Activated naive CD4-positive, alpha-beta T cell treated with Interleukin-2 at 50 U/mL for 16 hours (primary cell): ENCODE measurements at regions not wholly inside any gene's neighbourhood (a gene's known extent, or its start where the extent isn't known, plus 50 kb on each side); places are given as distances from the start of the nearest gene placed in this dataset.
"Not testable (repeated sequence)": the region's sequence is repeated elsewhere in the genome, so short reads cannot be mapped to it uniquely, and the experiment has no call there.

Source experiments
- DNase-seq: peaks from one replicate; pipeline ENCODE4 v3.0.0-alpha.2; 2020

DNA sequence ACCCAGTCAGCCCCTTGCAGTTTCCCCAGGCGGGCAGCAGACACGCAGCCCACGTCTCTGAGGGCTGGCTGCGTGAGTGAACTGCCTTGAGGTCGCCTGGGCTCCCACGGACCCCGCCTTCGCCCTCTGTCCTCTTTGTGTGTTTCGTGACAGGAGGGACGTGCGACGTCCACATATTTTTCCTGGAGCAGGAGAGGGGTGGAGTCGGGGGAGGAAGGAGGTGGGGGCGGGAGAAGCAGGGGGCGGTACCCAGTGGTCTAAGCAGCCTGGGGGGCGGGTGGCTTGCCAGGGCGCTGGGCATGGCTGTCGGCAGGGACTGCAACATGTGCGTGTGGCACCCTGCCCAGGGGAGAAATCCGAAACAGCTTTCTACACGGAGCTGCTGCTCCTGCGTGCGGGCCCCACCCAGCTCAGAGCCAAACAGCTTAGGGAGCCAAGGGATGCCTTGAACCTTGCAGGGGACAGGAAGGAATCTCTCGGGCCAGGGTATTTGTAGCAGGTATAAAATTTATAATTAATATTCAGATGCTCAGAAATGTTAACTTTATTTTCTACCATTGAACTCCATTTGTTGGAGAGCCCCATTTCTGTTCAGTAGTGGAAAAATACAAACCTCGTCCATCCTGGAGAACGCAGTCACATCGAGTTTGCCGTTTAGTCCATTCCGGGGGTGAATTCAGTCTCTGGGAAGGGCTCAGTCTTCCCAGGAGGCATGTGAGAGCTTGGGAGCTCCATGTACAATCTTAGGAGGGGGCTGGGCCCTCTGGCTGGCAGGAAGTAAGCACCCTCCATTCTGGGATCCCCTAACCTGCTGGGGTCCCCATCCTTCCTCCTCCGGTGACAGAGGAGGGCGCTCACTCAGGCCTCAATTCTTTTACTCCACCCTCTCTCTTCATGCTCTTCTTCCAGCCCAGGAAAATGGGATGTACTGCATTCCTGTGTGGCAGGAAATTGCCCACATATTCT, 79.1 kb upstream of the MEF2A start:
- no peak for DNase-seq

DNA sequence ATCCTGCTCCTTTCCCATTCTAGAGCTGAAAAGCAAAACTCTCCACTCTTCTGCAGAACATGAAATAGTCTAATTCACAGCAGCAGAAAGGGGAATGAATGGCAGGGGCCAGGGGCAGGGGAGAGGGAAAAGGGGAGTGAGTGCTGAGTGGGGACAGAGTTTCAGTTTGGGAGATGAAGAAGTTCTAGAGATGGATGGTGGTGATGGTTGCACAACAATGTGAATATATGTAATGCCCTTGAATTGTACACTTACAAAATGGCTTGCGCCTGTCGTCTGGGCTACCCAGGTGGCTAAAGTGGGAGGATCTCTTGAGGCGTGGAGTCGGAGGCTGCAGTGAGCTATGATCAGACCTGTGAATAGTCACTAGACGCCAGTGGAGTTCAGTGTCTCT, 78.5 kb upstream of the MEF2A start:
- no peak for DNase-seq

DNA sequence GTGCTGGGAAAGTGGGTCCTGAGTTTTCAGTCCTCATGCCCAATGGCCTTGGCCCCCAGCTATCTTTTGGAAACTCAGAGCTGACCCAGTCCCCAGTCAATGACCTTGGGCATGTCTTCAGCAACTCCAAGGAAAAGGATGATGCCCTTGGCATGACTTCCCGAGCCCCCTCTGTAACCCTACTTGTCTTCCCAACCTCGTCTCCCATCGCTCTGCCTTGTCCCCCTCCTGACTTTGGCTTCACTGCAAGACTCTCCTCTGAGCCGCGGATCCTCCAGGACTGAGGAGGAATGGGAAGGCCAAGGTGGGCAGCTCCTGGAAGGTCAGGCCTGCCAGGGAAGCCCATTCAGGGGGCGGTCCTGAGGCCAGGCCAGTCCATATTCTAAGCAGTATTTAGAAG, 73.5 kb upstream of the MEF2A start:
- DNase-seq = no peak

DNA sequence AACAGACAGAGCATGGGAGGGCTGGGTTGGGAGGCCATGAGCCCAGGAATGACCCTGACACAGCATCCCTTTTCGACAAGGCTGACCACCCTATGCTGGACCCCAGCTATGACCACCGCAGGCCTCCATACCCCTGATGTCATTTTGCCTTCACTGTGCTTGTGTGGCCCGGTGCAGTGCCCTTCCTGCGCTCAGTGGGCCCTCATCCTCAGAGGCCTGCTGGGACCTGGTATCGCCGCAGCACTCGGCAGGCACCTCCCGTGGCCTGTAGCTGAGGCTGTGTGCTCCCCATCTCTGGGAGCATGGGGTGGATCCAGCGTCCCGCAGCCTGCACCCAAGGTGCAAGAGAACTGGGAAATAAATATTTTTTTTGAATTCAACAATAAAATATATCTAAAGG, 73.1 kb upstream of the MEF2A start:
- no peak for DNase-seq

DNA sequence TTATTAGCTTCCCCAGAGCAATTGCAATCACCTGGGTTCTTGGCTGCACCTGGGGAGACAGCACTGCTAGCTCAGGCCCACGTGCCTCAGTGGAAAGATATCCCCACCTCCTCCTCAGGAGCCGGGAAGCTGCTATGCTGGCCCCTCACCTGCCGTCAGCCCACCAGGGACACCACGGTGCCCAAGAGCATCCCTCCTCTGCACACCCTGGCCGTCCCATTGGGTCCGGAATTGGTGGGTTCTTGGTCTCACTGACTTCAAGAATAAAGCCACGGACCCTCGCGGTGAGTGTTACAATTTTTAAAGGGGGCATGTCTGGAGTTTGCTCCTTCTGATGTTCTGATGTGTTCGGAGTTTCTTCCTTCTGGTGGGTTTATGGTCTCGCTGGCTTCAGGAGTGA, 72.3 kb upstream of the MEF2A start:
- DNase-seq = no peak

DNA sequence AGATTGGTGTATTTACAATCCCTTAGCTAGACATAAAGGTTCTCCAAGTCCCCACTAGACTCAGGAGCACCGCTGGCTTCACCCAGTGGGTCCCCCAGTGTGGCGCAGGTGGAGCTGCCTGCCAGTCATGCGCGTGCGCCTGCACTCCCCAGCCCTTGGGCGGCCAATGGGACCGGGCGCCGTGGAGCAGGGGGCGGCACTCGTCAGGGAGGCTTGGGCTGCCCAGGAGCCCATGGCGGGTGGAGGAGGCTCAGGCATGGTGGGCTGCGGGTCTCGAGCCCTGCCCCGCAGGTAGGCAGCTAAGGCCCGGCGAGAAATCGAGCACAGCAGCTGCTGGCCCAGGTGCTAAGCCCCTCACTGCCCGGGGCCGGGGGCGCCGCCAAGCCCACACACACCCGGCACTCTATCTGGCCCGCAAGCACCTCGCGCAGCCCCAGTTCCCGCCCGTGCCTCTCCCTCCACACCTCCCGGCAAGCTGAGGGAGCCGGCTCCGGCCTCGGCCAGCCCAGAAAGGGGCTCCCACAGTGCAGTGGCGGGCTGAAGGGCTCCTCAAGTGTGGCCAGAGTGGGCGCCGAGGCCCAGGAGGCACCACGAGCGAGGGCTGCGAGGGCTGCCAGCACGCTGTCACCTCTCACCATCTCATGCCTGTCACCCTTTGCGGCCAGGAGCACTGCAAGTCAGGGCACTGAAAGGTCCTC, 71.1 kb upstream of the MEF2A start:
- not testable (repeated sequence) for DNase-seq

DNA sequence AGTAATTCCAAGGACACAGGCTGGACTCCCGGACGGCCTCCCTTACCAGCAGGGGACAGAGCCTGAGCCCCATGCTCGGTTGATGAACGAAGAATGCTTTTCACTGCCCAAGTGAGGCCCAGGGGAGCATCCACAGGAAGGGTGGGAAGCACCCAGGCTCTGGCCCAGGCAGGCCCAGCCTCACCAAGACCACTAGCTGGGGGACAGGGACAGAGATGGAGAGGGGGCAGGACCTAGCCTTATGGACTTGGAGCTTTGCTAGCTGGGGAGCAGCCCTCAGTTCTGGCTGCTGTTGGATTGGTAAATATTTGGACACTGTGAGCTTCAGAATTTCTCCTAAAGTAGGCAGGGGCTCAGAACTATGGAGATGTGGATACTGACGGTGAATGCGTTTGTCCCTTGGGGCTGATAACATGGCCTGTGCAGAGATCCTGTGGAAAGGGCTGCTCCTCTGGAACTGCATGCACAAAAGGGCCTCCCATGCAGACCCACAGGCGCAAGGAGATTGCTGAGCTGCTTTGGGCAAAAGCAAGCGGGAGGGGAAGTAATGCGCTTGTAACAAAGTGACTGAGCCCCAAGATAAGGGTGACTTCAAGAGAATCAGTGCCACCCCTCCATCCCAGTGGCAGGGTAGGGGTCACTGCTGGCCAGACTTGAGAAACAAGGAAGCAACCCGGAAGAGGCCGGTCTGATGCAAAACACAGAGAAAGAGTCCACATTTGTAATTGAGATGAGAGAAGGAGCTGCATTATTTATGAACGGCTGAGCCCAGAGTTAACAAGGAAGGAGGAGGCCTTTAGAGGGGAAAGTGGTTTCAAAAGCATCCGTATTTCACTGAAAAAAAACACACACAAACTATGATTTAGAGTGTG, 70.1 kb upstream of the MEF2A start:
- no peak for DNase-seq

DNA sequence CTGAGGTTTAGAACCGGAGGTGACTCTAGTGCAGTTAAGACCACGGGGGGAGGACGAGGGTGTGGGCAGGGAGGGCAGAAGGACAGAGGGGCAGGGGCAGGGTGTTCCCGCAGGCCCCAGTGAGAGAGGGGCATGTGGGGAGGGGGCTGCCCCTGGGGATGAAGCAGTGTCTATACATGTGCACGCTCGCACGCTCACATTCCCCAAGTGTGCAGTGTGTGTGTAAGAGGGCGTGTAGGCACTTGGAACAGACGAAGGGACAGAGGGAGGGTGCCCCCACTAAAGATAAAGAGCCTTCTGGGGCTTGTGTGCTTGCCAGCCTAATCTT, 69.5 kb upstream of the MEF2A start:
- DNase-seq = no peak

DNA sequence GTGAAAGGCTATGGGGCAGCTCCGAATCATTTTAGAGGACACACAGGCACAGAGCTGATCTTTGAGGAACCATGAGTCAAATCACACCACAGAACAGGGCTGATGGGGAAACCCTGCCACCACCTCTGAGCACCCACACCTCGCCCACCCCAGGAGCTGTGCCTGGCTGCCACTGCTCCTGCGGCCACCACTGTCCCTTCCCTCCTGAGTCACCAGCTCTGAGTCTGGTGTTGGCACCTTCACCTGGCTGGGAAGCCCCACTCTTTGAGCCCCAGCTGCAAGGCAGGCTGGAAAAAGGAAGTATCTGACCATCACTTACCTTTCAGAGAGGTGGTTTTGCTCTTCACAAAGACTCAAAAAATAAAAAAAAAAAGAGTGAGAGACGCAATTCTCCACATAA, 63.6 kb upstream of the MEF2A start:
- DNase-seq = peak; percentile 30

DNA sequence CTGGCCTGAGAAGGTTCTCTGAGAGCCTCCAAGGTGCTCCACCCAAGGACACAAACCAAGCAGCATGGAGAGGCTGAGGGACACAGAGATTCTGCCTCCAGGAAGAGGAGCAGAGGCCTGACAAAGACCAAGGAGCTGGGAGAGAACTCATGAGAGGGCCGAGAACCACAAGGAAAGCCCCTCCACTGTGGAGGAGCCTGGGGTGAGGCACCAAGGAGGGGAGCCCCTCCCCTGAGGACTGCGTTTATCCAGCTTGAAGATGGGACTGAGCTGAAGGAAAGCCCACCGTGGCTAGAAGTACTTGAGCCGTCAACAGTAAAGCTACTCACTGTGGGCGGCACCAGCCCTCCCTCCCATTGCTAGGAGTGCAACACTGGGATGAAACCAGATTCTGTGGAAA, 63.1 kb upstream of the MEF2A start:
- DNase-seq = no peak

DNA sequence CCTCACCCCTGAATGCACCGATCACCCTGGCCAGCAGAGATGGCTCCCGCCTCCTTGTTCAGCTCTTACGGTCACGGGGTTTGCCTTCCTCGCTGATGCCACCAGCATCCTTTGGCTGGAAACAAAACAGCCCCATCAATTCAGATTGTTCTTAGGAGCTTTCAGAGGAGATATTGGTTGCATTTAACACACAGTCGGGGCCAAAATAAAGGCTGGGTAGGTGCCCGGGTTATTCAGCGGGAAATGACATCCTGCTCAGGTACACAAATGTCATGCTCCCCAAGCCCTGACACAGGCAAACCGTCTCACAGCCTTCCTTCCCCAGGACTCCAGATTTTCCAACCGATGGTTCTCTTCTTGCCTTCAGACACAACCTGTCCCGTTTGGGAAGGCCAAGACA, 62.4 kb upstream of the MEF2A start:
- DNase-seq = no peak

DNA sequence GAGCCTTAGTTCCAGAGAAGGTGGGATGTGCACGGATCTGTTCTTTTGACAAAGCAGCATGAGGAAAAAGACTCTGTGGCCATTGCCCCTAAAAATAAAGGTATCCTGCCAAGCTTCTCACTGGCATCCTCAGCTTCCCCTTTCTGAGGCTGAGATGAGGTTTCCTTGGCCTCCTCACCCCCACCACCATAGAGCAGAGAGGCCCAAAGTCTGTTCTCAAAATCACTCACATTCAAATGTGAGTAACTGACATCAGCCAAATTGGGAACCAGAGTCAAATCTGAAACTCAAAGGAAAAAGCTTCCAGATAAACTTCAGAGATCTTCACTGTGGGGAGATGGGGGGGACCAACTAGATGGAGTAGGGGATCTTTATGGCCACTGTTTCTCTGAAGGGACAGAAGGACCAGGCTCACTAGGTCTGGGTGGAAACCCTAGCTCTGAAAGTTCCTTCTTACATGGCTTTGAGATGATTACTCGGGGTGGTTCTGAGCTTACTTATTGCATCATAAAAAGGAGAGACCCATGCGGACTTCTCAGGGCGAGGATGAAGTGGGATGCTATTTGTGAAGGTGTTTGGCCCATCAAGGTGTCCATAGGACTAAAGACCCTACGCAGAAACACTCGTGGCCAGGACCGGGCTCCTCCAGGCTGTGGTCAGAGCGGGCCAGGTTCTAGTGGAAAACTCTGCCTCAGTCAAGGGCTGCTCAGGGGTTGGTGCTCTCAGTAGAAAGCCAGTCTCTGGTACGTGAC, 61.5 kb upstream of the MEF2A start:
- DNase-seq = no peak

DNA sequence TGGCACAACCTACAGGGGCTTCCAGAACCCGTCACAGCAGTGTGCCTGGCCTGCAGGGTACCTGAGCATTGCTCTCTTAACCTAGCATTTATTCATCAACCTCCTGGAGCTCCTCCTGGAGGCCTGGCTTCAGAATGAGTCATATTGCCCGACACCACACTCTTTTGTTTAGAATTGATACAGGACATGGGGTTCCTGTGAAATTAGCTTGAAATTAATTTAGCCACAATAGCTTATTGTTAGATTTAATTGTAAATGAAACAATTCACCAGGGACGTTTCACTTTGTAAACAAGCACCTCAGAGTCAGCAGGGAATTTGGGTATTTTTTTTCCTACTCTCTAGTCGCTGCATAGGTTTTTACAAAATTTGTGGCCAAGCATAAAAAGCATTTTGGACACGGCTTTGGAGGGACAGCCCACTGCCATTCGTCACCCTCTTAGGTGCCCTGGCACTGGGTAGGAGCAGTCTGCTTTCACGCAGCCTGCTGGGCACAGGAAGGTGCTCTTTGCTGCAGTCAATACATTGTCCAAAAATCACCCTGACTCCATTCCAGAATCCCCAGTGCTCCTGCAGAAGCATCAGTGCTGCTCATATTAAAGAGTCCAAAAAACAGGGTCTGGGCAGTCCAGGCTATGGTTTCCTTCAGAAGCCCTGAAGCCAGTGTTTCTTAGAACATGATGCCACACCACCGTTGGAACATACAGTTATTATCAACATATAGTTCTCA, 60.8 kb upstream of the MEF2A start:
- DNase-seq = no peak

DNA sequence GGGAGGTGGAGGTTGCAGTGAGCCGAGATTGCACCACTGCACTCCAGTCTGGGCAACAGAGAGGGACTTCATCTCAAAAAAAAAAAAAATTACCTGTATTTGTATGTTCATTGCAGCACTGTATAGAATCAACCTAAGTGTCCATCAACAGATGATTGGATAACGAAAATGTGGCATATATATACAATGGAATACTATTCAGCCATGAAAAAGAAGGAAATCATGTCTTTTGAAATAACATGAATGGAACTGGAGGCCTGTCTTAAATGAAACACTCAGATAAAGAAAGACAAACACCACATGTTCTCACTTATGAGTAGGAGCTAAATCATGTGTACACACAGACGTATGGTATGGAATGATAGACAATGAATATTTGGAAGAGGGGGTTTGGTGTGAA, 59.4 kb upstream of the MEF2A start:
- DNase-seq = no peak

DNA sequence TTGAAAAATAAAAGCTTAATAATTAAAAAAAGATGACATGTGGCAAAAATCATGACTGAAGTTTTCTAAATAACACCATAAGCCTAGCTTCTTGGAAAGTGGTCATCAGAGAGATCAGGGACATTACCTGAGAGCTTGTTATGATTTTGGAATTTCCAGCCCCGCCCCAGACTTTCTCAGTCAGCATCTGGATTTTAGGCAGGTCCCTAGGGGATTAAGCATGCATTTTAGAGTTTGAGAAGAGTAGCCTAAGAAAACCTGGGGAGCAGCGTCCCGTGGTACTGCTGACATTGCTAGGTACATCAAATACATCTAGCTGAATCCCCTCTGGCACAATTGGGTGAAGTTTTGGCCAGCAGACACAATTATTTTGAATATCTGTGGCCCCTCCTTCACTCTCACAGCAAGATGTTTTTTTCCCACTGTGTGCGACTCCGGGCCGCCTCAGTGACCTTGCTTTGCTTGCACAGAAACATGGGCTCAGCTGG, 58.7 kb upstream of the MEF2A start:
- DNase-seq = no peak

DNA sequence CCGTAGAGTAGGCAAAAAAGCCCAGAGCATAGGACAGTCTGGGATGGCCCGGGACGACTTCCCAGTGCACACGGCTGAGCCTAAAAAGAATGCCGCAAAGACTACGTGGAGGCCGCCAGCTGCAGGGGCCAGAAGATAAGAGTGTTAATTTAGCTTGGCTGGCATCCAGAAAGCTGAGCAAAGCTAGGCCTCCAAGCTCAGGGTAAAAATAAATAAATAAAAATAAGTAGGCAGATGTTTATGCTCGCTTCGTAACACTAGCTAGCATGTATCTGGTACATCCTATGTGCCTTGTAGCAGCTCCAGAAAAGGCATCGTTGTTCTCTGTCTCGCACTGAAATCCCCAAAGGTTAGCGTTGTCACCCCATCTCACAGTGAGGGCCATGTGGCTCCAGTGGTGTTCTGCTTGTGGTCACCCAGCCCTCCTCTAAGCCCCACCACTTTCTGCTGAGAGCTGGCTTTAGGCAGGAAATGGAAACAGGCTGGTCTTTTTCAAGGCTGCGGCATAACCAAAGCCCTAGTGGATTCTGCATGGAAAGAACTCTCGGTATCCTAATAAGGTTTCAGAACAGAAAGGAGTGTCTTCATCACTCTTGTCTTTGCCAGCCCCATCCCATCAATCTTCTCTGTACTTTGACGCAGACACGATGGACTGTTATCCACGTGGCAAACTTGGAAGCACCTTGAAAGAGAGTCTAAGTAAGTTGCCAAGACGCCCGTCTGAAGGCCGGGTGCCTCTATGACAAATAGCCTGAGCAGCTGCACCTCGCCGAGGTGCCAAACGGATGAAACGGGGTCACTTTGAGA, 58.1 kb upstream of the MEF2A start:
- no peak for DNase-seq

DNA sequence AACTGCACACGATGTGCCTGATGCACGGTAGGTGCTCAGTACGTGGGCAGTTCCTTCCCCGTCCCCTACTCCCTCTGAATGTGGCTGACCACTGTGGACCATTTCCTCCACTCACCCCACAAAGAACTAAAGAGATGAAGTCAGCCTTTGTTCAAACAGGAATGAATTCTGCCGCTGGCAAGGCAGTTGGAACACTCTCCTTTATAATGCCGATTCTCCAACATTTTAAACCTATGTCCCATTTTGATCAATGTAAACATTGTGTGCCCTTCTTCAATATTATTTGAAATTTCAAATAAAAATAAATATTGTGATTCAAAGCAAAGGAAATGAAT, 57.5 kb upstream of the MEF2A start:
- no peak for DNase-seq

DNA sequence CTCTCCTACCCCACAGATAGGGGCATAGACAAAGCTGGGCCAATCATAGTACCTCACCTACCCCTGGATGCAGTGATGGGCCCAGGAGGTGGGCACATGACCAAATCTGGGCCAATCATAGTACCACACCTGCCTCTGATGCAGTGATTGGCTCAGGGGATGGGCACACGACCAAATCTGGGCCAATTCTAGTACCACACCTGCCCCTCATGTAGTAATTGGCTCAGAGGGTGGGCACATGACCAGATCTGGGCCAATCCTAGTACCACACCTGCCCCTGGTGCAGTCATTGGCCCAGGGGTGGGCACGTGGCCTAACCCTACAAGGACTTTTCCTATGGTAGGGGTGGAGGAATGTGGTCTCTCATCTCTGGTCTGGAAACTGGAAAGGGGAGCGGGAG, 56.9 kb upstream of the MEF2A start:
- DNase-seq = no peak

DNA sequence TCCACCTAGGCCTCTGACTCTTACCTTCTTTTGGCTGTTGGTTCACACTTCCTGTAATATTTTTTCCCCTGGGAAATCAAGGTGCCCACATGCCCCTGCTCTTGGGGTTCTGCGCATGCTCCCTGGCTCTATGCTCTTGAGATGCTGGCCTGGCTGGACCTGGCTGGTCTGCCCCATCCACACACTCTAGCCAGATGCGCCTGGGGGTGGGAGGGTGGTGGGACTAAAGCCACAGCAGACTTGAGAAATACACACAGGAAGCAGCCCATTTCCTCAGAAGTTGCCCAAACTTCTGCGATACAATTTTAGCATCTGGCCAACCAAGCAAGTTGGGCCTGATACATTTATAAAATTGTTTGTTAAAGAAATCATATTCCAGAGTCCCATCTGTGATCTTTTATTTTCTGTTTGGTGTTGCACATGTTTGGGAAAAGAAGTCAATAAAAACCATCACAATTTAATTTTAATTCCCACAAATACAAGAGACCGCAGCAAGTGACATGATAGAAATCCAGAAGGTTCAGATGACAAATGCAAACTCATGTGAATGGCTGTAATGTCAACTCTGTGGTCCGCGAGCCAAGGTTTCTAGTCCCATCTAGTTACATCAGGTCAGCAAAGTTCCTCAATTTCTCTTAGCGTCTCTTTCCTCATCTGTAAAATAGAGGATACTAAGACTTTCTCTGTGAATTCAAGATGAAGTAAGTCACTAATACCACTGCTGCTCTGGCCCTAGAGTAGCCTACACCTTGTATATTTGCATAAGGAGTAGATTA, 55.9 kb upstream of the MEF2A start:
- no peak for DNase-seq

DNA sequence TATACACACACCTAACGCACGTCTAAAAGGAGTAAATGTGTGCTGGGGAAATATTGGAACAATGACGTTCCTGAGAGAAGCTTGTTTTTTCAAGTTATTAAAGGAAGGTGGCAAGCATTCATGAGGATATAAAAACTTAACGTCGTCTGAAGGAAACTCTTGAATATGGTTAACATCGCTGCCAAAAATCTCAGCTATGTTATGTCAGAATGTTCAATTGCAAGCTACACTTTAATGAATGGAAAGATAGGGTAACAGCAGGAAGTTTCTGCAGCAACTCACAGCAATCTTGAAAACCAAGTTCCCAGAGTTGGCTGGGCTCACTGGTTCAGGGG, 54.3 kb upstream of the MEF2A start:
- no peak for DNase-seq
